MM.1S (cell line): ENCODE measurements at regions not wholly inside any gene's neighbourhood (a gene's known extent, or its start where the extent isn't known, plus 50 kb on each side); places are given as distances from the start of the nearest gene placed in this dataset.
A peak's percentile ranks its signal among the peaks of the same experiment; 100 is the strongest.
"Not testable (repeated sequence)": the region's sequence is repeated elsewhere in the genome, so short reads cannot be mapped to it uniquely, and the experiment has no call there.

Experiments
- DNase-seq: peaks from one replicate; pipeline ENCODE4 v3.0.0-alpha.2; 2015
- H2AFZ ChIP-seq: fragments of 300-600 bp; sonication (generic); 2 replicates; pipeline ENCODE4 v1.6.0; 2016; ENCODE audit warnings: antibody characterized with exemption, low read length
- H3F3A ChIP-seq: fragments of 300-600 bp; sonication (generic); 2 replicates; pipeline ENCODE4 v1.6.1; 2016; ENCODE audit warnings: mild to moderate bottlenecking, antibody characterized with exemption, low read length, moderate library complexity, mixed read lengths; ENCODE audit not compliant: insufficient read depth
- H3K27ac ChIP-seq: fragments of 300-600 bp; sonication (generic); 2 replicates; pipeline ENCODE4 v1.5.1; 2016; ENCODE audit warnings: mild to moderate bottlenecking, low read length
- H3K27me3 ChIP-seq: fragments of 300-600 bp; sonication (generic); replicated peaks from 2 replicates; pipeline ENCODE4 v1.6.0; 2016; ENCODE audit warnings: low read length; ENCODE audit not compliant: insufficient read depth
- H3K36me3 ChIP-seq: fragments of 300-600 bp; sonication (generic); replicated peaks from 2 replicates; pipeline ENCODE4 v1.6.1; 2016; ENCODE audit warnings: mild to moderate bottlenecking, low read length, mixed read lengths; ENCODE audit not compliant: insufficient read depth
- H3K4me1 ChIP-seq: fragments of 300-600 bp; sonication (generic); 2 replicates; pipeline ENCODE4 v1.6.1; 2016; ENCODE audit warnings: low read length, mixed read lengths
- H3K4me2 ChIP-seq: fragments of 300-600 bp; sonication (generic); 2 replicates; pipeline ENCODE4 v1.6.0; 2016; ENCODE audit warnings: low read depth, low read length
- H3K4me3 ChIP-seq: fragments of 300-600 bp; sonication (generic); 2 replicates; pipeline ENCODE4 v1.5.1; 2016; ENCODE audit warnings: low read length, mixed read lengths
- H3K79me2 ChIP-seq: fragments of 300-600 bp; sonication (generic); 2 replicates; pipeline ENCODE4 v1.6.1; 2016; ENCODE audit warnings: mixed run types, low read length, mixed read lengths
- H3K9ac ChIP-seq: fragments of 300-600 bp; sonication (generic); 2 replicates; pipeline ENCODE4 v1.6.1; 2016; ENCODE audit warnings: low read length, mixed read lengths
- H3K9me2 ChIP-seq: fragments of 300-600 bp; sonication (generic); replicated peaks from 2 replicates; pipeline ENCODE4 v1.6.1; 2016; ENCODE audit warnings: mild to moderate bottlenecking, low read length, mixed read lengths; ENCODE audit not compliant: insufficient read depth
- H3K9me3 ChIP-seq: fragments of 300-600 bp; sonication (generic); replicated peaks from 2 replicates; pipeline ENCODE4 v1.6.1; 2016; ENCODE audit warnings: mild to moderate bottlenecking, low read length, mixed read lengths; ENCODE audit not compliant: insufficient read depth
- H4K20me1 ChIP-seq: fragments of 300-600 bp; sonication (generic); 2 replicates; pipeline ENCODE4 v1.6.1; 2016; ENCODE audit warnings: mild to moderate bottlenecking, low read length, moderate library complexity, mixed read lengths; ENCODE audit not compliant: insufficient read depth
- CTCF ChIP-seq: fragments of 300-600 bp; sonication (generic); IDR thresholded peaks from 2 replicates; pipeline ENCODE4 v1.5.1; 2016; ENCODE audit warnings: antibody characterized with exemption, low read length, mixed read lengths
- EZH2 ChIP-seq: fragments of 300-600 bp; sonication (generic); optimal IDR thresholded peaks from 2 replicates; pipeline ENCODE3; 2017; ENCODE audit warnings: low read depth, mild to moderate bottlenecking, antibody characterized with exemption, low read length, mixed read lengths
- EZH2phosphoT487 ChIP-seq: fragments of 300-600 bp; sonication (generic); IDR thresholded peaks from 2 replicates; pipeline ENCODE4 v1.6.1; 2018; ENCODE audit warnings: antibody characterized with exemption, low read length

- Histone ChIP-seq H3K4me2 (peak overlapping the region; percentile 74), H3F3A (no peaks in the 10 kb centered on the region), H3K27me3 (no peaks in the 10 kb centered on the region; the same call in 1 of the 2 replicates), H3K4me3 (peak overlapping the region; percentile 53), H4K20me1 (no peaks in the 10 kb centered on the region), H2AFZ (peak overlapping the region; percentile 66), H3K36me3 (no peaks in the 10 kb centered on the region), H3K9me3 (no peaks in the 10 kb centered on the region), H3K79me2 (no peaks in the 10 kb centered on the region), H3K9me2 (no peaks in the 10 kb centered on the region), H3K4me1 (0 out of 2 replicates have a peak, but pooled peaks cover 5% of the 10 kb centered on the region), H3K27ac (no peak overlapping the region), H3K9ac (no peak overlapping the region; the same call in 1 of the 2 replicates)
- peak; percentile 78 for DNase-seq
- TF ChIP-seq EZH2phosphoT487 (no peak), EZH2 (no peak), CTCF (no peak)
Measured at GRCh38 chr9:63816751-63817621, 1468.0 kb downstream of the FOXD4L5 start.

- H4K20me1 ChIP-seq, H2AFZ ChIP-seq, H3K4me1 ChIP-seq, H3K79me2 ChIP-seq, H3F3A ChIP-seq, DNase-seq, H3K9me2 ChIP-seq, H3K4me2 ChIP-seq, H3K9ac ChIP-seq, H3K9me3 ChIP-seq, H3K27me3 ChIP-seq, H3K4me3 ChIP-seq, H3K36me3 ChIP-seq, H3K27ac ChIP-seq: not testable (repeated sequence)
Measured at GRCh38 chr9:63814970-63815669, 1469.9 kb downstream of the FOXD4L5 start.

GRCh38 chr9:63813391-63814021 lies 1471.5 kb downstream of the FOXD4L5 start:
- not testable (repeated sequence) for H3K9me2 ChIP-seq, H4K20me1 ChIP-seq, DNase-seq, H3K36me3 ChIP-seq, H3K27ac ChIP-seq, H3F3A ChIP-seq, H3K79me2 ChIP-seq, H3K4me2 ChIP-seq, H3K9me3 ChIP-seq, H2AFZ ChIP-seq, H3K4me3 ChIP-seq, H3K27me3 ChIP-seq, H3K4me1 ChIP-seq, H3K9ac ChIP-seq

GRCh38 chr9:63812822-63813221 lies 1472.2 kb downstream of the FOXD4L5 start:
- H3K36me3 ChIP-seq, DNase-seq, H3K4me3 ChIP-seq, H3K9ac ChIP-seq, H3K4me2 ChIP-seq, H3K9me3 ChIP-seq, H3F3A ChIP-seq, H3K79me2 ChIP-seq, H4K20me1 ChIP-seq, H2AFZ ChIP-seq, H3K27me3 ChIP-seq, H3K9me2 ChIP-seq, H3K4me1 ChIP-seq, H3K27ac ChIP-seq: not testable (repeated sequence)

- H3K79me2 ChIP-seq, H3K4me2 ChIP-seq, H3K4me3 ChIP-seq, H3K36me3 ChIP-seq, H3K9me3 ChIP-seq, DNase-seq, H3F3A ChIP-seq, H3K4me1 ChIP-seq, H3K27ac ChIP-seq, H3K9me2 ChIP-seq, H3K9ac ChIP-seq, H3K27me3 ChIP-seq, H4K20me1 ChIP-seq, H2AFZ ChIP-seq: not testable (repeated sequence)
Measured at GRCh38 chr9:63804205-63804604, 1480.8 kb downstream of the FOXD4L5 start.

- H3K9me2 ChIP-seq, H3K27me3 ChIP-seq, H3K36me3 ChIP-seq, H3K9ac ChIP-seq, H3K27ac ChIP-seq, H3K79me2 ChIP-seq, H2AFZ ChIP-seq, H4K20me1 ChIP-seq, DNase-seq, H3K9me3 ChIP-seq, H3K4me1 ChIP-seq, H3K4me3 ChIP-seq, H3F3A ChIP-seq, H3K4me2 ChIP-seq: not testable (repeated sequence)
Measured at GRCh38 chr9:63794081-63794685, 1490.8 kb downstream of the FOXD4L5 start.
